ENCODE measurements at regions not wholly inside any gene's neighbourhood (a gene's known extent, or its start where the extent isn't known, plus 50 kb on each side); places are given as distances from the start of the nearest gene placed in this dataset.

DNA sequence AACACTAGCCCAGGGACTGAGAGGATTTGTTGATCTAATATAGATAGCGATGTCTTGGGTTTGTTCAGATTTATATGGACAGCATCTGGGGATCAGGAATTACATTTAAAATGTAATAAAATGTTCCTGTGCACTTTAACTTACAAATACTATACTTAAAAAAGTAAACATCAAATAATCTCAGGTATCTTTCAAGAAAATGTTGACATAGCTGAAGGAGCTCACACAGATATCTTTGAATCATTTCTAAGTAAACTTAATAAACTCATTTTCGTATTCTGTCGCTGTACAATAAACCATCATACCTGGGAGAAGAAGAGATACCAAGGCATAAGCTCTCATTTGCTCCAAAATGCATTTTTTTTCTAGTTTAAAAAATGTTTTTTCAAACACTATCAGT is 557.5 kb upstream of the NR2F2 start:
- Histone ChIP-seq H2AFZ (ENCODE audit: low read length) (no peak overlapping the region), H3K9me3 (ENCODE audit: low read length) (peaks cover 18% of the 10 kb centered on the region), H3K4me1 (ENCODE audit: insufficient read depth, low read length) (no peaks in the 10 kb centered on the region), H3K9ac (ENCODE audit: insufficient read depth, low read depth, low read length) (no peak overlapping the region), H3K27me3 (ENCODE audit: control insufficient read depth in 1 of 2, insufficient read depth in 2 of 2, low read length in 2 of 2) (no peaks in the 10 kb centered on the region), H3K27ac (ENCODE audit: extremely low read length, insufficient read depth, low read length) (no peak overlapping the region), H3K4me3 (replicated peaks in 1 of 3; ENCODE audit: insufficient read depth in 1 of 3, low read depth in 2 of 3, low read length in 3 of 3) (no peak overlapping the region), H3K4me2 (ENCODE audit: low read depth, low read length) (no peak overlapping the region), H3K36me3 (replicated peaks in 1 of 2; ENCODE audit: control insufficient read depth in 1 of 2, insufficient read depth in 2 of 2, low read length in 2 of 2) (no peaks in the 10 kb centered on the region), H3K79me2 (ENCODE audit: insufficient read depth, low read length) (no peaks in the 10 kb centered on the region), H4K20me1 (ENCODE audit: insufficient read depth, low read length) (no peaks in the 10 kb centered on the region)
- ChIA-PET CTCF (ENCODE audit: low intra/inter-chr PET ratio, low total read pairs) (no interaction called here), POLR2A (no interaction called here)
- DNase-seq (ENCODE audit: low spot score) (no peak), FAIRE-seq (no peak), ATAC-seq (no peak)
- BruUV-seq (replicated peaks), result no TSS peak
- intact Hi-C loops (cut with micrococcal nuclease; ENCODE audit: unreplicated experiment) (no loop called here), in situ Hi-C loops (cut with HindIII; ENCODE audit: extremely low pct_ligation_motif_present, low pct_unique_long_range_greater_than_20kb) (loop anchor here (25.0 kb wide), 1 partner anchor 564 kb away; the partner anchor contains the start of gene NR2F2)
- TF ChIP-seq XBP1 (CRISPR knock-in tag; IDR thresholded peaks at IDR 0.05) (no peak), NKX3-1 (CRISPR knock-in tag; IDR thresholded peaks at IDR 0.05) (no peak), ZNF317 (CRISPR knock-in tag; IDR thresholded peaks at IDR 0.05) (no peak), TCF7L2 (IDR thresholded peaks at IDR 0.05; ENCODE audit: low read depth, low read length) (no peak), CENPT (CRISPR knock-in tag; IDR thresholded peaks at IDR 0.05; ENCODE audit: low read depth) (no peak)
- TF ChIP-seq, protein P1, sequence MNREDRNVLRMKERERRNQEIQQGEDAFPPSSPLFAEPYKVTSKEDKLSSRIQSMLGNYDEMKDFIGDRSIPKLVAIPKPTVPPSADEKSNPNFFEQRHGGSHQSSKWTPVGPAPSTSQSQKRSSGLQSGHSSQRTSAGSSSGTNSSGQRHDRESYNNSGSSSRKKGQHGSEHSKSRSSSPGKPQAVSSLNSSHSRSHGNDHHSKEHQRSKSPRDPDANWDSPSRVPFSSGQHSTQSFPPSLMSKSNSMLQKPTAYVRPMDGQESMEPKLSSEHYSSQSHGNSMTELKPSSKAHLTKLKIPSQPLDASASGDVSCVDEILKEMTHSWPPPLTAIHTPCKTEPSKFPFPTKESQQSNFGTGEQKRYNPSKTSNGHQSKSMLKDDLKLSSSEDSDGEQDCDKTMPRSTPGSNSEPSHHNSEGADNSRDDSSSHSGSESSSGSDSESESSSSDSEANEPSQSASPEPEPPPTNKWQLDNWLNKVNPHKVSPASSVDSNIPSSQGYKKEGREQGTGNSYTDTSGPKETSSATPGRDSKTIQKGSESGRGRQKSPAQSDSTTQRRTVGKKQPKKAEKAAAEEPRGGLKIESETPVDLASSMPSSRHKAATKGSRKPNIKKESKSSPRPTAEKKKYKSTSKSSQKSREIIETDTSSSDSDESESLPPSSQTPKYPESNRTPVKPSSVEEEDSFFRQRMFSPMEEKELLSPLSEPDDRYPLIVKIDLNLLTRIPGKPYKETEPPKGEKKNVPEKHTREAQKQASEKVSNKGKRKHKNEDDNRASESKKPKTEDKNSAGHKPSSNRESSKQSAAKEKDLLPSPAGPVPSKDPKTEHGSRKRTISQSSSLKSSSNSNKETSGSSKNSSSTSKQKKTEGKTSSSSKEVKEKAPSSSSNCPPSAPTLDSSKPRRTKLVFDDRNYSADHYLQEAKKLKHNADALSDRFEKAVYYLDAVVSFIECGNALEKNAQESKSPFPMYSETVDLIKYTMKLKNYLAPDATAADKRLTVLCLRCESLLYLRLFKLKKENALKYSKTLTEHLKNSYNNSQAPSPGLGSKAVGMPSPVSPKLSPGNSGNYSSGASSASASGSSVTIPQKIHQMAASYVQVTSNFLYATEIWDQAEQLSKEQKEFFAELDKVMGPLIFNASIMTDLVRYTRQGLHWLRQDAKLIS (CRISPR knock-in tag; IDR thresholded peaks at IDR 0.05), result no peak
- TF ChIP-seq, protein P2, sequence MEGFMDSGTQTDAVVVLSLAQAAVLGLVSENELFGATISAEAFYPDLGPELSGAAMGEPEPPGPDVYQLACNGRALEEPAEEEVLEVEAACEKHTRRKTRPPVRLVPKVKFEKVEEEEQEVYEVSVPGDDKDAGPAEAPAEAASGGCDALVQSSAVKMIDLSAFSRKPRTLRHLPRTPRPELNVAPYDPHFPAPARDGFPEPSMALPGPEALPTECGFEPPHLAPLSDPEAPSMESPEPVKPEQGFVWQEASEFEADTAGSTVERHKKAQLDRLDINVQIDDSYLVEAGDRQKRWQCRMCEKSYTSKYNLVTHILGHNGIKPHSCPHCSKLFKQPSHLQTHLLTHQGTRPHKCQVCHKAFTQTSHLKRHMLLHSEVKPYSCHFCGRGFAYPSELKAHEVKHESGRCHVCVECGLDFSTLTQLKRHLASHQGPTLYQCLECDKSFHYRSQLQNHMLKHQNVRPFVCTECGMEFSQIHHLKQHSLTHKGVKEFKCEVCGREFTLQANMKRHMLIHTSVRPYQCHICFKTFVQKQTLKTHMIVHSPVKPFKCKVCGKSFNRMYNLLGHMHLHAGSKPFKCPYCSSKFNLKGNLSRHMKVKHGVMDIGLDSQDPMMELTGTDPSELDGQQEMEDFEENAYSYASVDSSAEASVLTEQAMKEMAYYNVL (CRISPR knock-in tag; IDR thresholded peaks at IDR 0.05; ENCODE audit: borderline replicate concordance), result no peak
- WGBS (ENCODE audit: low lambda C conversion rate), result 19% methylated on average over 3 of the region's 3 CpGs
